Caco-2 (cell line): ENCODE measurements at regions not wholly inside any gene's neighbourhood (a gene's known extent, or its start where the extent isn't known, plus 50 kb on each side); places are given as distances from the start of the nearest gene placed in this dataset.
A peak's percentile ranks its signal among the peaks of the same experiment; 100 is the strongest.

Experiments used
- BruUV-seq: library from RNA; stranded (reverse); fragments of 400-500 nt; replicated peaks from 2 replicates; lab custom pipeline; 2021; lab: Mats Ljungman, UMichigan
- CTCF ChIA-PET: fragments of 300-600 bp; sonication (Branson Sonifier 250); formaldehyde crosslinking; loops from one replicate; lab custom pipeline; 2022; ENCODE audit warnings: antibody characterized with exemption; lab: Charles Lee
- POLR2A ChIA-PET: fragments of 300-600 bp; sonication (Branson Sonifier 250); formaldehyde crosslinking; loops from one replicate; lab custom pipeline; 2022; ENCODE audit warnings: antibody characterized with exemption; lab: Charles Lee
- DNase-seq, 2 experiments: peaks; one replicate each; pipeline versions ENCODE4 v3.0.0 to v3.0.0-alpha.2; 2020 to 2022
- H3K27me3 ChIP-seq: replicated peaks from 2 replicates; pipeline ENCODE4 v1.6.0; 2011; ENCODE audit warnings: low read length; ENCODE audit not compliant: control insufficient read depth, insufficient read depth
- H3K36me3 ChIP-seq: 2 replicates; pipeline ENCODE4 v1.5.1; 2011; ENCODE audit warnings: low read length; ENCODE audit not compliant: control insufficient read depth, insufficient read depth
- H3K4me1 ChIP-seq: fragments of 250-450 bp; sonication (Bioruptor Pico); 2 replicates; pipeline ENCODE4 v1.5.1; 2020; ENCODE audit warnings: mild to moderate bottlenecking
- H3K4me3 ChIP-seq: 2 replicates; pipeline ENCODE4 v1.5.1; 2011; ENCODE audit warnings: low read depth, mild to moderate bottlenecking, control low read depth, low read length
- H3K9me3 ChIP-seq: fragments of 250-450 bp; sonication (Bioruptor Pico); 2 replicates; pipeline ENCODE4 v1.5.1; 2020; ENCODE audit warnings: mild to moderate bottlenecking, moderate library complexity
- H3K27ac Mint-ChIP-seq: one replicate; pipeline ENCODE4 v1.8.0; 2022; ENCODE audit warnings: mixed read lengths; ENCODE audit not compliant: unreplicated experiment
- H3K27me3 Mint-ChIP-seq: one replicate; pipeline ENCODE4 v1.8.0; 2022; ENCODE audit warnings: mixed read lengths; ENCODE audit not compliant: insufficient read depth, unreplicated experiment
- H3K36me3 Mint-ChIP-seq: one replicate; pipeline ENCODE4 v1.8.0; 2022; ENCODE audit warnings: mild to moderate bottlenecking, mixed read lengths; ENCODE audit not compliant: insufficient read depth, unreplicated experiment
- H3K4me1 Mint-ChIP-seq: one replicate; pipeline ENCODE4 v1.8.0; 2022; ENCODE audit warnings: low read depth, mixed read lengths; ENCODE audit not compliant: unreplicated experiment
- H3K4me3 Mint-ChIP-seq: one replicate; pipeline ENCODE4 v1.8.0; 2022; ENCODE audit warnings: mild to moderate bottlenecking, moderate library complexity, mixed read lengths; ENCODE audit not compliant: unreplicated experiment
- H3K9me3 Mint-ChIP-seq: one replicate; pipeline ENCODE4 v1.8.0; 2022; ENCODE audit warnings: mixed read lengths; ENCODE audit not compliant: unreplicated experiment
- intact Hi-C: fragments of 100-400 bp; cut with micrococcal nuclease; formaldehyde crosslinking; loops from one replicate; pipeline ENCODE4 v1.10.0; 2022; ENCODE audit not compliant: unreplicated experiment
- TF ChIP-seq, protein P1 (sequence below), 2 experiments: fragments of 200-600 bp in 1 of 2; IDR thresholded peaks; 1 replicate in 1 of 2; 2 replicates in 1 of 2; pipeline versions ENCODE4 v1.5.1 to v1.8.0; 2011 to 2022; ENCODE audit warnings: antibody characterized with exemption in 1 of 2, control low read depth in 1 of 2, inconsistent platforms in 1 of 2, low read depth in 1 of 2, low read length in 1 of 2, mild to moderate bottlenecking in 1 of 2, moderate library complexity in 1 of 2; ENCODE audit not compliant: insufficient read depth in 1 of 2, severe bottlenecking in 1 of 2, unreplicated experiment in 1 of 2

DNA sequence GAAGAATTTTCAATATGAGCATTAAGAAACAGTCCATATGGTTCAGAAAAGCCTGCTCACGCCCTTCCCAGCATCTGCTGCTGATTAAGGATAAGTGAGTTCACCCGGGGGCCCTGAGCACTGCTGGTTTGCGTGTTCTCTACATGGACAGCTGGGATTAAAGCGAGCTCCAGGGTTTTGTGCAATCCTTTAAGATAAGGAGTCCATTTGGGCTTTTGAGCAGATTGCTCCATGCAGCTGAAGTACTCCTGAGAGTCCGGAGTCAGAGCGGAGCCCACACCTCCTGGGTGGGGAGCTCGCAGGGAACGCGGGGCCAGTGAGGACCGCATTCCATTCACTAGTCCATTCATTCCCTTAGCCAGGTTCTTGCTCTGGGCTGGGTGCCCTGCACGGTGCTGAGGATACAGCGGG lies 149.3 kb upstream of the COL5A1 start:
- ChIA-PET CTCF (no interaction called here), POLR2A (no interaction called here)
- no peak overlapping the region for H3K4me3 Mint-ChIP-seq
- H3K27me3 Mint-ChIP-seq, result peaks cover 15% of the 10 kb centered on the region
- H3K36me3 ChIP-seq, result no peaks in the 10 kb centered on the region
- no TSS peak for BruUV-seq
- peak overlapping the region; percentile 13 for H3K27ac Mint-ChIP-seq
- no peaks in the 10 kb centered on the region for H3K27me3 ChIP-seq
- intact Hi-C loops, result no loop called here
- DNase-seq, result no peak
- no peaks in the 10 kb centered on the region for H3K4me1 ChIP-seq
- no peaks in the 10 kb centered on the region for H3K36me3 Mint-ChIP-seq
- H3K9me3 ChIP-seq, result no peaks in the 10 kb centered on the region
- TF ChIP-seq, protein P1, sequence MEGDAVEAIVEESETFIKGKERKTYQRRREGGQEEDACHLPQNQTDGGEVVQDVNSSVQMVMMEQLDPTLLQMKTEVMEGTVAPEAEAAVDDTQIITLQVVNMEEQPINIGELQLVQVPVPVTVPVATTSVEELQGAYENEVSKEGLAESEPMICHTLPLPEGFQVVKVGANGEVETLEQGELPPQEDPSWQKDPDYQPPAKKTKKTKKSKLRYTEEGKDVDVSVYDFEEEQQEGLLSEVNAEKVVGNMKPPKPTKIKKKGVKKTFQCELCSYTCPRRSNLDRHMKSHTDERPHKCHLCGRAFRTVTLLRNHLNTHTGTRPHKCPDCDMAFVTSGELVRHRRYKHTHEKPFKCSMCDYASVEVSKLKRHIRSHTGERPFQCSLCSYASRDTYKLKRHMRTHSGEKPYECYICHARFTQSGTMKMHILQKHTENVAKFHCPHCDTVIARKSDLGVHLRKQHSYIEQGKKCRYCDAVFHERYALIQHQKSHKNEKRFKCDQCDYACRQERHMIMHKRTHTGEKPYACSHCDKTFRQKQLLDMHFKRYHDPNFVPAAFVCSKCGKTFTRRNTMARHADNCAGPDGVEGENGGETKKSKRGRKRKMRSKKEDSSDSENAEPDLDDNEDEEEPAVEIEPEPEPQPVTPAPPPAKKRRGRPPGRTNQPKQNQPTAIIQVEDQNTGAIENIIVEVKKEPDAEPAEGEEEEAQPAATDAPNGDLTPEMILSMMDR (IDR thresholded peaks at IDR 0.05; ENCODE audit: insufficient read depth in 1 of 2, low read depth in 1 of 2, low read length in 1 of 2, severe bottlenecking in 1 of 2, unreplicated experiment in 1 of 2), result no peak
- no peaks in the 10 kb centered on the region for H3K9me3 Mint-ChIP-seq
- no peaks in the 10 kb centered on the region for H3K4me1 Mint-ChIP-seq
- H3K4me3 ChIP-seq, result no peak overlapping the region

DNA sequence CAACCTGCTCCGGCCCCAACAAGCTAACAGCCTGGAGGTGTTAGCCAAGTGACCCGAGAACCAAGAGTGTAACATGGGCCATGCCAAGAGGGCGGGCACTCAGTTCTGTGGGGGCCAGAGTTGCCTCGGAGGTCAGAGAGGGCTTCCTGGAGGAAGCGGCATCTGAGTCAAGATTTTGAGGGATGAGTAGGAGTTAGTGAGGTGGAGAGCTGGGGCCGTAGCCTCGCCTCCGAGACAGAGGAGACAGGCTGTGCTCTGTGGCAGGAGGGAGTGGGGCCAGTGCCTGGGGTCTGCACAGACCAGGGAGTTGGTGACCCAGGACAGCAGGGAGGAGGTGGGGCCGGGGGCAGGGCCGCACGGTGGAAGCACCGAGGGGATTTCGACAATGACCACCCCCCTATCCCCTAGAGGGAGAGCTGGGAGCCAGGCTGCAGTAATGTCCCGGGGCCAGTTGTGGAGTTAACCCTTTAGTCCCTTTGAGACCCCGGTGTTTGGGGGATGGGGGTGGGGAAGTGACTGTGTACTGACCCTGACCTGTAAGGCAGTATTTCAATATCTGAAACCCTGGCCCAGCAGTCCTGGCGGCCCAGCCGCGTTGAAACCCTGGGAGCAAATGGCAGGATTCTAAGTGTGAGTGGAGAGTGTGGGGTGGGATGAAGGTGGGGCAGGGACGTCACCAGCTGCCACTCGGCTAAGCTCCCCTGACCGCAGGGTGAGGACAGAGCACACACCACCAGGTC lies 148.7 kb upstream of the COL5A1 start:
- Histone ChIP-seq H3K36me3 (no peaks in the 10 kb centered on the region), H3K4me3 (no peak overlapping the region), H3K4me1 (no peaks in the 10 kb centered on the region), H3K9me3 (no peaks in the 10 kb centered on the region), H3K27me3 (no peaks in the 10 kb centered on the region)
- Mint-ChIP-seq H3K4me3 (no peak overlapping the region), H3K9me3 (no peaks in the 10 kb centered on the region), H3K36me3 (no peaks in the 10 kb centered on the region), H3K27me3 (peaks cover 13% of the 10 kb centered on the region), H3K27ac (peak overlapping the region; percentile 13), H3K4me1 (no peaks in the 10 kb centered on the region)
- DNase-seq, result no peak
- no TSS peak for BruUV-seq
- TF ChIP-seq, protein P1 (IDR thresholded peaks at IDR 0.05; ENCODE audit: insufficient read depth in 1 of 2, low read depth in 1 of 2, low read length in 1 of 2, severe bottlenecking in 1 of 2, unreplicated experiment in 1 of 2), result no peak
- POLR2A ChIA-PET, result no interaction called here
- CTCF ChIA-PET, result no interaction called here
- intact Hi-C loops, result no loop called here

DNA sequence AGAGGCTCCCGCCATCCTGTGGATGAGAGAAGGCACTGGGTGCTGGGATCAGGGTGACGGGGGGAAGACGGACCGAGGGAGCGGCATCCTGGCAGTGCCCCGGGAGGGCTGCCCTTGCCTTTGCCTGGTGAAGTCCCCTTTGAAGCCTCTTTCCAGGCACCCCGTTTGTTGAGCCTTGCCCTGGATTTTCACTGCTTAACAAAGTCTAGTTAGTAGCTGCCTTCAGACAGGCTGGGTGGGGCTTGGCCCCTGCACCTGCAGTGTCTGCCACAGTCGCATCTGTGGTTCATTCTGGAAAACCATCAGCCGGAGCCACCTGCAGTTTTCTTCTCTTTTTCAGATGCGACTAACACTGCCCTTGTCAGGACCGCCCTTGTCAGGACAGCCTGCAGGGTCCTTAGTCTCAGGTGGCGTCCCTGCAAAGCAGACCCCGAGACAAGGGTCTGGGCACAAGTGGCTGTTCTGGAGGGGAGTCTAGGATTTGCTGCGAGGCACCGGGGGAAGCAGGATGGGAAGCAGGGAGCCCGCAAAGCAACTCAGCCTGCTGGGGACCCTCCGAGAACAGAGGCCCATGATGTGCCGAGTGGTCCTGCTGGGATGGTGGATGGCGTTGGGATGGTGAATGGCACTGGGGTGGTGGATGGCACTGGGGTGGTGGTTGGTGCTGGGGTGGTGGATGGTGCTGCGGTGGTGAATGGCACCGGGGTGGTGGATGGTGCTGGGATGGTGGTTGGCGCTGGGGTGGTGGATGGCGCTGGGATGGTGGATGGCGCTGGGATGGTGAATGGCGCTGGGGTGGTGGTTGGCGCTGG lies 147.9 kb upstream of the COL5A1 start:
- Histone ChIP-seq H3K9me3 (no peaks in the 10 kb centered on the region), H3K4me1 (no peaks in the 10 kb centered on the region), H3K27me3 (no peaks in the 10 kb centered on the region), H3K4me3 (no peak overlapping the region), H3K36me3 (no peaks in the 10 kb centered on the region)
- DNase-seq, result no peak
- intact Hi-C loops, result no loop called here
- ChIA-PET CTCF (no interaction called here), POLR2A (no interaction called here)
- Mint-ChIP-seq H3K9me3 (no peaks in the 10 kb centered on the region), H3K36me3 (no peaks in the 10 kb centered on the region), H3K27ac (no peak overlapping the region), H3K4me1 (no peaks in the 10 kb centered on the region), H3K27me3 (peaks cover 12% of the 10 kb centered on the region), H3K4me3 (no peak overlapping the region)
- BruUV-seq, result no TSS peak
- TF ChIP-seq, protein P1 (IDR thresholded peaks at IDR 0.05; ENCODE audit: insufficient read depth in 1 of 2, low read depth in 1 of 2, low read length in 1 of 2, severe bottlenecking in 1 of 2, unreplicated experiment in 1 of 2), result no peak
